ENCODE measurements at regions not wholly inside any gene's neighbourhood (a gene's known extent, or its start where the extent isn't known, plus 50 kb on each side); places are given as distances from the start of the nearest gene placed in this dataset.
"Not testable (repeated sequence)": the region's sequence is repeated elsewhere in the genome, so short reads cannot be mapped to it uniquely, and the experiment has no call there.

GRCh38 chr3:102329066-102329465 lies 105.7 kb upstream of the ZPLD1 start:
- intact Hi-C loops (cut with micrococcal nuclease), result no loop called here
- no peak overlapping the region for H3K4me3 Mint-ChIP-seq
- H3K4me1 Mint-ChIP-seq (ENCODE audit: low read depth), result no peaks in the 10 kb centered on the region
- no peak for DNase-seq (ENCODE audit: low spot score)
- no peaks in the 10 kb centered on the region for H3K9me3 Mint-ChIP-seq
- H3K27me3 Mint-ChIP-seq (ENCODE audit: insufficient read depth), result peaks cover 5% of the 10 kb centered on the region
- no peaks in the 10 kb centered on the region for H3K36me3 Mint-ChIP-seq (ENCODE audit: low read depth)
- H3K27ac Mint-ChIP-seq, result no peak overlapping the region

- Mint-ChIP-seq H3K4me3 (no peak overlapping the region), H3K36me3 (ENCODE audit: low read depth) (no peaks in the 10 kb centered on the region)
- intact Hi-C loops (cut with micrococcal nuclease), result no loop called here
Measured at GRCh38 chr3:102329561-102329960, 105.3 kb upstream of the ZPLD1 start.

GRCh38 chr3:102332205-102332604 lies 102.6 kb upstream of the ZPLD1 start:
- H3K36me3 Mint-ChIP-seq (ENCODE audit: low read depth), result no peaks in the 10 kb centered on the region
- H3K4me3 Mint-ChIP-seq, result no peak overlapping the region
- no peaks in the 10 kb centered on the region for H3K9me3 Mint-ChIP-seq
- no peak overlapping the region for H3K27ac Mint-ChIP-seq
- DNase-seq (ENCODE audit: low spot score), result no peak
- no peaks in the 10 kb centered on the region for H3K4me1 Mint-ChIP-seq (ENCODE audit: low read depth)
- peaks cover 10% of the 10 kb centered on the region for H3K27me3 Mint-ChIP-seq (ENCODE audit: insufficient read depth)
- intact Hi-C loops (cut with micrococcal nuclease), result no loop called here

More at GRCh38 chr3:102329561-102329960, 105.3 kb upstream of the ZPLD1 start:
- no peaks in the 10 kb centered on the region for H3K9me3 Mint-ChIP-seq
- DNase-seq (ENCODE audit: low spot score), result no peak
- H3K4me1 Mint-ChIP-seq (ENCODE audit: low read depth), result no peaks in the 10 kb centered on the region
- no peak overlapping the region for H3K27ac Mint-ChIP-seq
- H3K27me3 Mint-ChIP-seq (ENCODE audit: insufficient read depth), result peaks cover 5% of the 10 kb centered on the region

GRCh38 chr3:102332934-102333333 lies 101.9 kb upstream of the ZPLD1 start:
- no peak overlapping the region for H3K4me3 Mint-ChIP-seq
- H3K36me3 Mint-ChIP-seq (ENCODE audit: low read depth), result no peaks in the 10 kb centered on the region
- no peaks in the 10 kb centered on the region for H3K4me1 Mint-ChIP-seq (ENCODE audit: low read depth)
- H3K27ac Mint-ChIP-seq, result no peak overlapping the region
- H3K9me3 Mint-ChIP-seq, result no peaks in the 10 kb centered on the region
- H3K27me3 Mint-ChIP-seq (ENCODE audit: insufficient read depth), result peaks cover 13% of the 10 kb centered on the region
- DNase-seq (ENCODE audit: low spot score), result no peak
- intact Hi-C loops (cut with micrococcal nuclease), result no loop called here

- Mint-ChIP-seq H3K4me1 (ENCODE audit: low read depth) (no peaks in the 10 kb centered on the region), H3K9me3 (no peaks in the 10 kb centered on the region)
- intact Hi-C loops (cut with micrococcal nuclease), result no loop called here
Measured at GRCh38 chr3:102336130-102336529, 98.7 kb upstream of the ZPLD1 start.

GRCh38 chr3:102339671-102340070 lies 95.1 kb upstream of the ZPLD1 start:
- no peaks in the 10 kb centered on the region for H3K36me3 Mint-ChIP-seq (ENCODE audit: low read depth)
- no peak for DNase-seq (ENCODE audit: low spot score)
- H3K4me3 Mint-ChIP-seq, result no peak overlapping the region
- H3K27ac Mint-ChIP-seq, result no peak overlapping the region
- H3K4me1 Mint-ChIP-seq (ENCODE audit: low read depth), result no peaks in the 10 kb centered on the region
- intact Hi-C loops (cut with micrococcal nuclease), result no loop called here
- H3K27me3 Mint-ChIP-seq (ENCODE audit: insufficient read depth), result peaks cover 14% of the 10 kb centered on the region
- H3K9me3 Mint-ChIP-seq, result no peaks in the 10 kb centered on the region

More at GRCh38 chr3:102336130-102336529, 98.7 kb upstream of the ZPLD1 start:
- H3K27me3 Mint-ChIP-seq (ENCODE audit: insufficient read depth), result peaks cover 14% of the 10 kb centered on the region
- H3K4me3 Mint-ChIP-seq, result no peak overlapping the region
- DNase-seq (ENCODE audit: low spot score), result no peak
- H3K27ac Mint-ChIP-seq, result no peak overlapping the region
- H3K36me3 Mint-ChIP-seq (ENCODE audit: low read depth), result no peaks in the 10 kb centered on the region

- Mint-ChIP-seq H3K9me3 (no peaks in the 10 kb centered on the region), H3K36me3 (ENCODE audit: low read depth) (no peaks in the 10 kb centered on the region), H3K27me3 (ENCODE audit: insufficient read depth) (peaks cover 6% of the 10 kb centered on the region), H3K4me3 (no peak overlapping the region), H3K4me1 (ENCODE audit: low read depth) (no peaks in the 10 kb centered on the region), H3K27ac (no peak overlapping the region)
- intact Hi-C loops (cut with micrococcal nuclease), result no loop called here
- no peak for DNase-seq (ENCODE audit: low spot score)
Measured at GRCh38 chr3:102346897-102347296, 87.9 kb upstream of the ZPLD1 start.

GRCh38 chr3:102348904-102349303 lies 85.9 kb upstream of the ZPLD1 start:
- DNase-seq (ENCODE audit: low spot score), result no peak
- no peaks in the 10 kb centered on the region for H3K4me1 Mint-ChIP-seq (ENCODE audit: low read depth)
- peaks cover 3% of the 10 kb centered on the region for H3K27me3 Mint-ChIP-seq (ENCODE audit: insufficient read depth)
- intact Hi-C loops (cut with micrococcal nuclease), result no loop called here
- H3K9me3 Mint-ChIP-seq, result no peaks in the 10 kb centered on the region
- H3K4me3 Mint-ChIP-seq, result no peak overlapping the region
- no peaks in the 10 kb centered on the region for H3K36me3 Mint-ChIP-seq (ENCODE audit: low read depth)
- H3K27ac Mint-ChIP-seq, result no peak overlapping the region

- peaks cover 3% of the 10 kb centered on the region for H3K27me3 Mint-ChIP-seq (ENCODE audit: insufficient read depth)
- no peaks in the 10 kb centered on the region for H3K9me3 Mint-ChIP-seq
- H3K4me1 Mint-ChIP-seq (ENCODE audit: low read depth), result no peaks in the 10 kb centered on the region
- H3K36me3 Mint-ChIP-seq (ENCODE audit: low read depth), result no peaks in the 10 kb centered on the region
- no peak for DNase-seq (ENCODE audit: low spot score)
- intact Hi-C loops (cut with micrococcal nuclease), result no loop called here
- no peak overlapping the region for H3K27ac Mint-ChIP-seq
- H3K4me3 Mint-ChIP-seq, result no peak overlapping the region
Measured at GRCh38 chr3:102353148-102353547, 81.7 kb upstream of the ZPLD1 start.

GRCh38 chr3:102353805-102354204 lies 81.0 kb upstream of the ZPLD1 start:
- no peaks in the 10 kb centered on the region for H3K4me1 Mint-ChIP-seq (ENCODE audit: low read depth)
- no peak overlapping the region for H3K27ac Mint-ChIP-seq
- H3K27me3 Mint-ChIP-seq (ENCODE audit: insufficient read depth), result peaks cover 3% of the 10 kb centered on the region
- H3K36me3 Mint-ChIP-seq (ENCODE audit: low read depth), result no peaks in the 10 kb centered on the region
- H3K9me3 Mint-ChIP-seq, result no peaks in the 10 kb centered on the region
- intact Hi-C loops (cut with micrococcal nuclease), result no loop called here
- H3K4me3 Mint-ChIP-seq, result no peak overlapping the region
- DNase-seq (ENCODE audit: low spot score), result no peak

GRCh38 chr3:102354818-102355515 lies 79.8 kb upstream of the ZPLD1 start:
- Mint-ChIP-seq H3K27ac (no peak overlapping the region), H3K4me1 (ENCODE audit: low read depth) (no peaks in the 10 kb centered on the region), H3K36me3 (ENCODE audit: low read depth) (no peaks in the 10 kb centered on the region), H3K9me3 (no peaks in the 10 kb centered on the region), H3K4me3 (no peak overlapping the region), H3K27me3 (ENCODE audit: insufficient read depth) (peaks cover 3% of the 10 kb centered on the region)
- intact Hi-C loops (cut with micrococcal nuclease), result no loop called here
- no peak for DNase-seq (ENCODE audit: low spot score)

- no peak overlapping the region for H3K27ac Mint-ChIP-seq
- no peaks in the 10 kb centered on the region for H3K27me3 Mint-ChIP-seq (ENCODE audit: insufficient read depth)
- intact Hi-C loops (cut with micrococcal nuclease), result no loop called here
- no peaks in the 10 kb centered on the region for H3K36me3 Mint-ChIP-seq (ENCODE audit: low read depth)
- H3K4me3 Mint-ChIP-seq, result no peak overlapping the region
- no peak for DNase-seq (ENCODE audit: low spot score)
- no peaks in the 10 kb centered on the region for H3K4me1 Mint-ChIP-seq (ENCODE audit: low read depth)
- no peaks in the 10 kb centered on the region for H3K9me3 Mint-ChIP-seq
Measured at GRCh38 chr3:102356506-102356905, 78.3 kb upstream of the ZPLD1 start.

- H3K27ac Mint-ChIP-seq; H3K36me3 Mint-ChIP-seq (ENCODE audit: low read depth); H3K4me1 Mint-ChIP-seq (ENCODE audit: low read depth); H3K27me3 Mint-ChIP-seq (ENCODE audit: insufficient read depth); H3K9me3 Mint-ChIP-seq; DNase-seq (ENCODE audit: low spot score); intact Hi-C loops (cut with micrococcal nuclease); H3K4me3 Mint-ChIP-seq: not testable (repeated sequence)
Measured at GRCh38 chr3:102357313-102357712, 77.5 kb upstream of the ZPLD1 start.

All from activated T-helper 1 cell treated with anti-CD3 and anti-CD28 coated beads, Interleukin-12 subunit alpha, Interleukin-12 subunit beta, Interleukin-2, Interleukin-4 antibody, amounts not matched to agents 30 ng/mL and 10 ng/mL and 1 ng/mL, durations not matched to agents 14 hours and 24 hours and 36 hours (primary cell).